K562 (cell line): ENCODE measurements at regions not wholly inside any gene's neighbourhood (a gene's known extent, or its start where the extent isn't known, plus 50 kb on each side); places are given as distances from the start of the nearest gene placed in this dataset.

Source experiments
- ADNP ChIP-seq: fragments of 200-800 bp; sonication (Bioruptor generic); IDR thresholded peaks from 2 replicates; pipeline ENCODE4 v1.6.1; 2016; ENCODE audit warnings: missing genetic modification characterization, missing compliant biosample characterization
- ARID1B ChIP-seq: fragments of 450-650 bp; IDR thresholded peaks from 2 replicates; pipeline ENCODE4 v1.6.1; 2016; ENCODE audit warnings: antibody characterized with exemption, mild to moderate bottlenecking, inconsistent platforms
- EGR1 ChIP-seq: fragments of 450-650 bp; conservative IDR thresholded peaks from 2 replicates; pipeline ENCODE4 v1.6.1; 2017; ENCODE audit warnings: mild to moderate bottlenecking
- FOXM1 ChIP-seq, 2 experiments: fragments of 450-650 bp in 1 of 2; sonication (generic) in 1 of 2; formaldehyde crosslinking in 1 of 2; IDR thresholded peaks; 2 replicates each; pipeline versions ENCODE4 v1.6.1 to v1.9.0; 2017 to 2022; ENCODE audit warnings: low read depth in 2 of 2, mild to moderate bottlenecking in 2 of 2, missing genetic modification reagents in 1 of 2, moderate library complexity in 1 of 2
- KLF16 ChIP-seq: IDR thresholded peaks from 2 replicates; pipeline ENCODE4 v1.6.1; 2016; ENCODE audit warnings: antibody characterized with exemption
- MAFF ChIP-seq: IDR thresholded peaks from 2 replicates; pipeline ENCODE4 v1.6.1; 2012; ENCODE audit warnings: low read length, improper control_type of control experiment
- MAFK ChIP-seq: IDR thresholded peaks from 2 replicates; pipeline ENCODE4 v1.6.1; 2011; ENCODE audit warnings: low read length, improper control_type of control experiment
- ZNF274 ChIP-seq: IDR thresholded peaks from 2 replicates; pipeline ENCODE4 v1.6.1; 2011; ENCODE audit warnings: low read depth, mild to moderate bottlenecking, low read length, moderate library complexity, borderline replicate concordance
- TF ChIP-seq, protein P1 (sequence below), 2 experiments: fragments of 450-650 bp; IDR thresholded peaks; 2 replicates each; pipeline ENCODE4 v1.6.1; 2016
- TF ChIP-seq, protein P2 (sequence below): fragments of 450-650 bp; formaldehyde crosslinking; IDR thresholded peaks from 2 replicates; pipeline ENCODE4 v1.4.0; 2020; ENCODE audit warnings: mild to moderate bottlenecking, moderate library complexity
- TF ChIP-seq, protein P3 (sequence below): fragments of 450-650 bp; IDR thresholded peaks from 2 replicates; pipeline ENCODE4 v1.6.1; 2016
- TF ChIP-seq, protein P4 (sequence below): fragments of 450-650 bp; formaldehyde crosslinking; IDR thresholded peaks from 2 replicates; pipeline ENCODE4 v1.4.0; 2020; ENCODE audit warnings: mild to moderate bottlenecking, moderate library complexity

DNA sequence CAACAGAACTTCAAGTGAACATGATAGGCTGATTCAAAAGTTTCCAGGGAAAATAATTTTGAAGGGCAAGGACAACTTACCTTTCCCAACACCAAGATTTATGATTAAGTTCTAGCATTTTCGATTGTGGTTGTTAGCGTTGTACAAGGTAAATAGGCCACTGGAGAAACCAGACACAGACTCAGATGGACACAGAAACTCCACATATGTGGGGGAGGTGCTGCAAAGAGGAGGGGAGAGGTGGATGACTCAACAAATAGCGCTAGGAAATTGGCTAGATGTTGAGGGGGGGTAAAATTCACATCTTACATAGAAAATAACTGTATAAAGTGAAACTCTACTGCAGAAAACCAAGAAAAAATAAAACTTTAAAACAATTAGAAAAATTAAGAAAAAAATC lies 564.4 kb downstream of the MATN1 start (continued):
- TF ChIP-seq, protein P1, sequence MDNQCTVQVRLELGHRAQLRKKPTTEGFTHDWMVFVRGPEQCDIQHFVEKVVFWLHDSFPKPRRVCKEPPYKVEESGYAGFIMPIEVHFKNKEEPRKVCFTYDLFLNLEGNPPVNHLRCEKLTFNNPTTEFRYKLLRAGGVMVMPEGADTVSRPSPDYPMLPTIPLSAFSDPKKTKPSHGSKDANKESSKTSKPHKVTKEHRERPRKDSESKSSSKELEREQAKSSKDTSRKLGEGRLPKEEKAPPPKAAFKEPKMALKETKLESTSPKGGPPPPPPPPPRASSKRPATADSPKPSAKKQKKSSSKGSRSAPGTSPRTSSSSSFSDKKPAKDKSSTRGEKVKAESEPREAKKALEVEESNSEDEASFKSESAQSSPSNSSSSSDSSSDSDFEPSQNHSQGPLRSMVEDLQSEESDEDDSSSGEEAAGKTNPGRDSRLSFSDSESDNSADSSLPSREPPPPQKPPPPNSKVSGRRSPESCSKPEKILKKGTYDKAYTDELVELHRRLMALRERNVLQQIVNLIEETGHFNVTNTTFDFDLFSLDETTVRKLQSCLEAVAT (IDR thresholded peaks at IDR 0.05), result no peak
- TF ChIP-seq MAFK (peak; percentile 80), KLF16 (peak; percentile 39; the same call in 1 of the 2 replicates), FOXM1 (IDR thresholded peaks at IDR 0.05; ENCODE audit: low read depth) (peak; percentile 25; the same call in 1 of the 2 replicates), FOXM1 (CRISPR knock-in tag; IDR thresholded peaks at IDR 0.05; ENCODE audit: low read depth) (no peak), ZNF274 (no peak), ADNP (tag) (no peak), EGR1 (peak; percentile 46; the same call in 1 of the 2 replicates), ARID1B (peak; percentile 74), MAFF (peak; percentile 85)
- TF ChIP-seq, protein P2, sequence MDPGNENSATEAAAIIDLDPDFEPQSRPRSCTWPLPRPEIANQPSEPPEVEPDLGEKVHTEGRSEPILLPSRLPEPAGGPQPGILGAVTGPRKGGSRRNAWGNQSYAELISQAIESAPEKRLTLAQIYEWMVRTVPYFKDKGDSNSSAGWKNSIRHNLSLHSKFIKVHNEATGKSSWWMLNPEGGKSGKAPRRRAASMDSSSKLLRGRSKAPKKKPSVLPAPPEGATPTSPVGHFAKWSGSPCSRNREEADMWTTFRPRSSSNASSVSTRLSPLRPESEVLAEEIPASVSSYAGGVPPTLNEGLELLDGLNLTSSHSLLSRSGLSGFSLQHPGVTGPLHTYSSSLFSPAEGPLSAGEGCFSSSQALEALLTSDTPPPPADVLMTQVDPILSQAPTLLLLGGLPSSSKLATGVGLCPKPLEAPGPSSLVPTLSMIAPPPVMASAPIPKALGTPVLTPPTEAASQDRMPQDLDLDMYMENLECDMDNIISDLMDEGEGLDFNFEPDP (CRISPR knock-in tag), result no peak
- TF ChIP-seq, protein P3, sequence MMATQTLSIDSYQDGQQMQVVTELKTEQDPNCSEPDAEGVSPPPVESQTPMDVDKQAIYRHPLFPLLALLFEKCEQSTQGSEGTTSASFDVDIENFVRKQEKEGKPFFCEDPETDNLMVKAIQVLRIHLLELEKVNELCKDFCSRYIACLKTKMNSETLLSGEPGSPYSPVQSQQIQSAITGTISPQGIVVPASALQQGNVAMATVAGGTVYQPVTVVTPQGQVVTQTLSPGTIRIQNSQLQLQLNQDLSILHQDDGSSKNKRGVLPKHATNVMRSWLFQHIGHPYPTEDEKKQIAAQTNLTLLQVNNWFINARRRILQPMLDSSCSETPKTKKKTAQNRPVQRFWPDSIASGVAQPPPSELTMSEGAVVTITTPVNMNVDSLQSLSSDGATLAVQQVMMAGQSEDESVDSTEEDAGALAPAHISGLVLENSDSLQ, result peak; percentile 34
- TF ChIP-seq, protein P4, sequence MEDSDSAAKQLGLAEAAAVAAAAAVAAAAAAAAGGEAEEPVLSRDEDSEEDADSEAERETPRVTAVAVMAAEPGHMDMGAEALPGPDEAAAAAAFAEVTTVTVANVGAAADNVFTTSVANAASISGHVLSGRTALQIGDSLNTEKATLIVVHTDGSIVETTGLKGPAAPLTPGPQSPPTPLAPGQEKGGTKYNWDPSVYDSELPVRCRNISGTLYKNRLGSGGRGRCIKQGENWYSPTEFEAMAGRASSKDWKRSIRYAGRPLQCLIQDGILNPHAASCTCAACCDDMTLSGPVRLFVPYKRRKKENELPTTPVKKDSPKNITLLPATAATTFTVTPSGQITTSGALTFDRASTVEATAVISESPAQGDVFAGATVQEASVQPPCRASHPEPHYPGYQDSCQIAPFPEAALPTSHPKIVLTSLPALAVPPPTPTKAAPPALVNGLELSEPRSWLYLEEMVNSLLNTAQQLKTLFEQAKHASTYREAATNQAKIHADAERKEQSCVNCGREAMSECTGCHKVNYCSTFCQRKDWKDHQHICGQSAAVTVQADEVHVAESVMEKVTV (CRISPR knock-in tag), result no peak
